HTR-8/SVneo (cell line): ENCODE measurements at regions not wholly inside any gene's neighbourhood (a gene's known extent, or its start where the extent isn't known, plus 50 kb on each side); places are given as distances from the start of the nearest gene placed in this dataset.

Source experiments
- DNase-seq: peaks from one replicate; pipeline ENCODE4 v3.0.0; 2011; ENCODE audit warnings: low spot score, mixed read lengths; ENCODE audit not compliant: insufficient read length
- FAIRE-seq: peaks from 2 replicates; lab custom pipeline; 2011; peaks lifted over from hg19 to GRCh38; lab: Jason Lieb, UNC

DNA sequence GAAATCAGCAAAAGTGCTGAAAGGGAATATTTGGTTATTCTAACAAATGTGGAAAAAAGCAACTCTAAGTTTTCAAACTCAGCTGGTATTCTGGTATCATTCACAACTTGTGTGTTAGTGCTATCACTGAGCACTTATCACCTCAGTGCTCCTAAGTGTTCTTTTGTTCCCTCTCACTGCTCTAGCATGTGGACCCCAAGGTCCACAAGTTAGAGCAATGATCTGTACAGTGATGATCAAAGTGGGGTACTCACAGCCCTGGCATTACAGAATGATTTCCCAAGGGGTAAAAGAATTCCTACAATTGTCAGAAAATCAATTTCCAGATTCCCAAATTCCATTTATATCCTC, 575.0 kb downstream of the DIAPH3 start:
- no peak for FAIRE-seq

DNA sequence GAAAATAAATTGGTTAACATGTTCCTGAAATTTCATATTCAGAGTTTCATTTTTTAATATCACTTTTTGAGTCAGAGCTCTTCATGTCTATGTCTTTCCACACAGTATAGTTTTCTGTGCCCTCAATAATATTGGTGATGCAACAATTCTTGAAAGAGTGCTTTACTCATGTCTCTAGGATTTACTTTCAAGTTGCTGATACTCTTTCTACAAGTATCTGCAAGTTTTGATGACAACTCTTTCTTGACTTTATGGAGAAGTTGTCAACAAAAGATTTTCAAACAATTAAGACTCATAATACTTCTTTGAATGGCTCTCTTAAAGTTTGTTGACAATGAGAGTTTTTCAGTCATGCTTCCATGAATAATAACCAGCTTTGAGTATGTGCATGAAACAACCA, 561.7 kb downstream of the DIAPH3 start:
- DNase-seq = no peak
- no peak for FAIRE-seq

More for the DNA sequence above, 575.0 kb downstream of the DIAPH3 start:
- no peak for DNase-seq

DNA sequence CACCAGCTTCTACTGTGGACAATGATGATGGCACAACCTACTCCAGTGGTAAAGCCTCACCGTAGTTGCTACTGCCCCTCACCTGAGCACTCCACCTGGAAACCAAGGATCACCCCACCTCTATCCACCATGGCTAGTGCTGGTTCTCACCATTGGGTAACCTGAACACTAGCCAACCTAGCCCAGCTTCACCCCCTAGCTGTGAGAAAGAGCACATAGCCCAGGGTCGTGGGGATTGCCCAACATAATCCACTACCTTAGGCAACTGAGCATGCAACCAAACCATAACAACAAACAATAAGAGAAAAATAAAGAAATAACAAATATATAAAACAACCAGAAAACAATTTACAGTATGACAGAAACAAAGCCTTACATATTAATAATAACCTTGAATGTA, 560.1 kb downstream of the DIAPH3 start:
- FAIRE-seq (no peak), DNase-seq (no peak)

DNA sequence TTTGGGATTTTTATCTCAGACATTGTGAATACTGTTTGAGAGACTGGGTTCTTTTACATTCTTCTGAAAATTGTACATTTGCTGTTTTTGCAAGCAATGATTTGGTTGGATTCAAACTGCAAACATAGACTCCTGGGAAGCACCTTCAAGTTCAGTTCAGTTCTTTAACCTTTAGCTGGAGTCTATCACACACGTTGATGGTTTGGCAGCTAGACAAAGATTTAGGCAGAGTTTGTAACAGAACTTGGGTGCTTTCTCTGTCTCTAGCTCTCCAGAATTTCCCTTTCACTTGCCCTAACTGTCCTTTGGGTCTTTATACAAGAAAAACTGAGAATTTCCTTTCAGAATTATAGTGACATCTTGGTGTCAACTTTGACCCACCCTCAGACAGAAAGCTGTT, 556.6 kb downstream of the DIAPH3 start:
- FAIRE-seq = no peak
- DNase-seq = no peak

DNA sequence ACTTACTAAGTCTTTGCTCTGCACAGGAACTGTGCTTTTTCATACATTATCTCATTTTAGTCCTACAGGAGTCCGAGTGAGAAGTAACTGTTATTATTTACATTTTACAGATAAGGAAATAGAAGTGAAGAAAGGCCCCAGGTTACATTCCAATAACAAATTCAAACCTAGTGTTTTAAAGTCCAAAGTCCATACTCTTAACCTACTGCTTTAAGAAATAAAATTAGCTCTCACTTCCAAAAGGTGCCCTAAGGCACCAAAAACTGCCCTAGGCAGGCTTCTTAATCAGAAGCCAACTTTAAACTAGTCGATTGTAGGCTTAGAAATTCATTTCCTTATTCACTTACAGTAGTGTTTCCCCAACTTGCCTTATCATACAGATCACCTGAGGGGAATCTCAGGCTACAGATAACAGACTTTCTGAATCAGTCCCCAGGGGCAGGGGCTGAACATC, 555.9 kb downstream of the DIAPH3 start:
- DNase-seq (no peak), FAIRE-seq (no peak)

DNA sequence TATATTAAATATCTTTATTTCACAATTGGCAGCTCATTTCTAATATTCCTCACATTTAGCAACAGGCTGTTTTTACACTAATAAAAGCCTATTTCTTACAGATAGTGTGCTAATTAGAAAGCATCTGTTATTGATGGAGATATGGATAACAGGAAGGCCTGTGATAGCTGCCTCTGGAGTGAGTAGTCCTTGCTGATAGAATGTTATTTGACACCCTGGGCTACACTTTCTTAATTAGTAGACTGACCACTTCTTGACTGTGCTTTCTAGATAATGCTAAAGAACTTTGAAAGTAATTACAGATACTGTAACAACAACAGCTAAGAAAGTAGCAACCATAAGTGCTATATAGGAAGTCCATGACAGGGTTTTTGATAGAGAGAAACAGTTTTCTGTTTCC, 554.3 kb downstream of the DIAPH3 start:
- DNase-seq = no peak
- FAIRE-seq = no peak
